ENCODE measurements at regions not wholly inside any gene's neighbourhood (a gene's known extent, or its start where the extent isn't known, plus 50 kb on each side); places are given as distances from the start of the nearest gene placed in this dataset.

DNA sequence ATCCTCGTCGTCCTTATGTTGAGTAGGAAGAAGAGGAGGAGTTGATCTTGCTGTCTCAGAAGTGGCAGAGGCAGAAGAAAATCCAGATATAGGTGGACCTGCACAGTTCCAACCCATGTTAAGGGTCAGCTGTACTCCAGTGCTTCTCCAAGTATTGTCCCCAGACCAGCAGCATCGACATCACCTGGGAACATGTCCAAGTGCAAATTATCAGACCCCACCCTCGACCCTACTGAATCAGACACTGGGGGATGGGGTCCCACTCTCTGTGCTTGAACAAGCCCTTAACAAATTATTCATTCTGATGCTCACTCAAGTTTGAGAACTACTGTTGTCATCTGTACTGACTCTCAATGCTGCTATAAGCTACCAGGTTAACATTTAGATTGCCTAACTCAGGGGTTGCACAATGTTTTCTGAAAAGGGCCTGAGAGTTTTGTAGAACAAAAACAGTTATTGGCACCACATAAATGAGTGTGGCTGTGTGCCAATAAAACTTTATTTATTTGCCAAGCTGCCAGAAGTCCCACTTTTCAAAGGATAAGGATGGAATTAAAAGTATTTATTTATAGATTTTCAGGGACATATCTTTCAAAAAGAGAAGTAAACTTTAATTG is 226.7 kb upstream of the IPO5 start:
- H3K27me3 Mint-ChIP-seq (ENCODE audit: unreplicated experiment): peaks cover 2% of the 10 kb centered on the region
- H3K4me1 Mint-ChIP-seq (ENCODE audit: unreplicated experiment): peaks cover 2% of the 10 kb centered on the region
- peaks cover 4% of the 10 kb centered on the region for H3K36me3 Mint-ChIP-seq (ENCODE audit: low read depth, unreplicated experiment)
- H3K9me3 Mint-ChIP-seq (ENCODE audit: unreplicated experiment): no peaks in the 10 kb centered on the region
- H3K4me3 Mint-ChIP-seq (ENCODE audit: unreplicated experiment): no peak overlapping the region
- no peak for DNase-seq (ENCODE audit: low spot score)
- TF ChIP-seq, protein P1, sequence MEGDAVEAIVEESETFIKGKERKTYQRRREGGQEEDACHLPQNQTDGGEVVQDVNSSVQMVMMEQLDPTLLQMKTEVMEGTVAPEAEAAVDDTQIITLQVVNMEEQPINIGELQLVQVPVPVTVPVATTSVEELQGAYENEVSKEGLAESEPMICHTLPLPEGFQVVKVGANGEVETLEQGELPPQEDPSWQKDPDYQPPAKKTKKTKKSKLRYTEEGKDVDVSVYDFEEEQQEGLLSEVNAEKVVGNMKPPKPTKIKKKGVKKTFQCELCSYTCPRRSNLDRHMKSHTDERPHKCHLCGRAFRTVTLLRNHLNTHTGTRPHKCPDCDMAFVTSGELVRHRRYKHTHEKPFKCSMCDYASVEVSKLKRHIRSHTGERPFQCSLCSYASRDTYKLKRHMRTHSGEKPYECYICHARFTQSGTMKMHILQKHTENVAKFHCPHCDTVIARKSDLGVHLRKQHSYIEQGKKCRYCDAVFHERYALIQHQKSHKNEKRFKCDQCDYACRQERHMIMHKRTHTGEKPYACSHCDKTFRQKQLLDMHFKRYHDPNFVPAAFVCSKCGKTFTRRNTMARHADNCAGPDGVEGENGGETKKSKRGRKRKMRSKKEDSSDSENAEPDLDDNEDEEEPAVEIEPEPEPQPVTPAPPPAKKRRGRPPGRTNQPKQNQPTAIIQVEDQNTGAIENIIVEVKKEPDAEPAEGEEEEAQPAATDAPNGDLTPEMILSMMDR (IDR thresholded peaks at IDR 0.05; ENCODE audit: unreplicated experiment): no peak
- no peak overlapping the region for H3K27ac Mint-ChIP-seq (ENCODE audit: unreplicated experiment)

- H3K4me3 Mint-ChIP-seq (ENCODE audit: unreplicated experiment): no peak overlapping the region
- TF ChIP-seq, protein P1 (IDR thresholded peaks at IDR 0.05; ENCODE audit: unreplicated experiment): no peak
- DNase-seq (ENCODE audit: low spot score): no peak
- H3K9me3 Mint-ChIP-seq (ENCODE audit: unreplicated experiment): no peaks in the 10 kb centered on the region
- H3K27ac Mint-ChIP-seq (ENCODE audit: unreplicated experiment): no peak overlapping the region
- peaks cover 2% of the 10 kb centered on the region for H3K27me3 Mint-ChIP-seq (ENCODE audit: unreplicated experiment)
- peaks cover 2% of the 10 kb centered on the region for H3K4me1 Mint-ChIP-seq (ENCODE audit: unreplicated experiment)
- peaks cover 4% of the 10 kb centered on the region for H3K36me3 Mint-ChIP-seq (ENCODE audit: low read depth, unreplicated experiment)
These were observed 225.5 kb upstream of the IPO5 start for GRCh38 chr13:97727991-97728390.

GRCh38 chr13:97736436-97736835 is 217.0 kb upstream of the IPO5 start:
- Mint-ChIP-seq H3K4me3 (ENCODE audit: unreplicated experiment) (no peak overlapping the region), H3K27me3 (ENCODE audit: unreplicated experiment) (no peaks in the 10 kb centered on the region), H3K36me3 (ENCODE audit: low read depth, unreplicated experiment) (no peaks in the 10 kb centered on the region), H3K4me1 (ENCODE audit: unreplicated experiment) (no peaks in the 10 kb centered on the region), H3K27ac (ENCODE audit: unreplicated experiment) (no peak overlapping the region), H3K9me3 (ENCODE audit: unreplicated experiment) (no peaks in the 10 kb centered on the region)
- no peak for DNase-seq (ENCODE audit: low spot score)
- TF ChIP-seq, protein P1 (IDR thresholded peaks at IDR 0.05; ENCODE audit: unreplicated experiment): no peak

GRCh38 chr13:97742084-97742483 is 211.4 kb upstream of the IPO5 start:
- no peaks in the 10 kb centered on the region for H3K9me3 Mint-ChIP-seq (ENCODE audit: unreplicated experiment)
- no peaks in the 10 kb centered on the region for H3K36me3 Mint-ChIP-seq (ENCODE audit: low read depth, unreplicated experiment)
- H3K27me3 Mint-ChIP-seq (ENCODE audit: unreplicated experiment): peaks cover 2% of the 10 kb centered on the region
- no peaks in the 10 kb centered on the region for H3K4me1 Mint-ChIP-seq (ENCODE audit: unreplicated experiment)
- no peak for DNase-seq (ENCODE audit: low spot score)
- no peak overlapping the region for H3K27ac Mint-ChIP-seq (ENCODE audit: unreplicated experiment)
- no peak overlapping the region for H3K4me3 Mint-ChIP-seq (ENCODE audit: unreplicated experiment)
- TF ChIP-seq, protein P1 (IDR thresholded peaks at IDR 0.05; ENCODE audit: unreplicated experiment): no peak

- H3K4me1 Mint-ChIP-seq (ENCODE audit: unreplicated experiment): no peaks in the 10 kb centered on the region
- no peak for DNase-seq (ENCODE audit: low spot score)
- no peak overlapping the region for H3K4me3 Mint-ChIP-seq (ENCODE audit: unreplicated experiment)
- H3K27ac Mint-ChIP-seq (ENCODE audit: unreplicated experiment): no peak overlapping the region
- H3K27me3 Mint-ChIP-seq (ENCODE audit: unreplicated experiment): peaks cover 2% of the 10 kb centered on the region
- TF ChIP-seq, protein P1 (IDR thresholded peaks at IDR 0.05; ENCODE audit: unreplicated experiment): no peak
- no peaks in the 10 kb centered on the region for H3K36me3 Mint-ChIP-seq (ENCODE audit: low read depth, unreplicated experiment)
- no peaks in the 10 kb centered on the region for H3K9me3 Mint-ChIP-seq (ENCODE audit: unreplicated experiment)
These were observed 209.5 kb upstream of the IPO5 start for GRCh38 chr13:97743938-97744337.

Data from endothelial cell (in vitro differentiated cells).